Spleen (tissue), 11 donors: ENCODE measurements at regions not wholly inside any gene's neighbourhood (a gene's known extent, or its start where the extent isn't known, plus 50 kb on each side); places are given as distances from the start of the nearest gene placed in this dataset.

Experiments
- DNase-seq: peaks from one replicate; pipeline ENCODE4 v3.0.0-alpha.2; 2020
- H3K27ac ChIP-seq, 8 donors: fragments of 200-600 bp; sonication (generic) in 7 of 8; 1 replicate in 4 of 8; 2 replicates in 4 of 8; pipeline versions ENCODE4 v1.5.0 to v1.8.0; 2016 to 2021; ENCODE audit warnings: inconsistent platforms in 4 of 8, mild to moderate bottlenecking in 4 of 8, moderate library complexity in 1 of 8
- H3K27me3 ChIP-seq, 7 donors: fragments of 200-600 bp; sonication (generic) in 6 of 7; replicated peaks in 1 of 7; 1 replicate in 4 of 7; 2 replicates in 3 of 7; pipeline versions ENCODE4 v1.5.0 to v1.8.0; 2016 to 2021; ENCODE audit warnings: inconsistent platforms in 3 of 7, mild to moderate bottlenecking in 1 of 7
- H3K36me3 ChIP-seq, 6 donors: fragments of 200-600 bp; sonication (generic) in 5 of 6; 1 replicate in 4 of 6; 2 replicates in 2 of 6; pipeline versions ENCODE4 v1.5.0 to v1.8.0; 2016 to 2021; ENCODE audit warnings: inconsistent platforms in 2 of 6
- H3K4me1 ChIP-seq, 6 donors: fragments of 200-600 bp; sonication (generic) in 5 of 6; 1 replicate in 3 of 6; 2 replicates in 3 of 6; pipeline versions ENCODE4 v1.5.0 to v1.8.0; 2016 to 2021; ENCODE audit warnings: inconsistent platforms in 3 of 6
- H3K4me3 ChIP-seq, 8 donors: fragments of 200-600 bp; sonication (generic) in 7 of 8; 1 replicate in 4 of 8; 2 replicates in 4 of 8; pipeline versions ENCODE4 v1.5.0 to v1.8.0; 2016 to 2021; ENCODE audit warnings: inconsistent platforms in 4 of 8, mild to moderate bottlenecking in 4 of 8, moderate library complexity in 2 of 8
- H3K9me3 ChIP-seq, 8 donors: fragments of 200-600 bp; sonication (generic) in 7 of 8; 1 replicate in 4 of 8; 2 replicates in 4 of 8; pipeline versions ENCODE4 v1.5.0 to v1.8.0; 2016 to 2021; ENCODE audit warnings: inconsistent platforms in 4 of 8
- POLR2A ChIP-seq, 3 donors: fragments of 450-650 bp; IDR thresholded peaks; one replicate each; pipeline ENCODE4 v1.5.1; 2017; ENCODE audit warnings: antibody characterized with exemption in 3 of 3, mild to moderate bottlenecking in 1 of 3
- POLR2AphosphoS5 ChIP-seq, 3 donors: sonication (generic); formaldehyde crosslinking; IDR thresholded peaks; one replicate each; pipeline ENCODE4 v1.5.1; 2017; ENCODE audit warnings: antibody characterized with exemption in 3 of 3
- WGBS, 5 donors: extraction: QIAGEN DNeasy Blood & Tissue Kit in 3 of 5; methylation state at CpG; one replicate each; pipeline versions ENCODE4 v1.1.5 to v1.1.7; 2013 to 2018; 5-methylcytosine and 5-hydroxymethylcytosine counted together
- intact Hi-C: fragments of 100-400 bp; cut with DNase I; formaldehyde crosslinking; loops from one replicate; pipeline ENCODE4 v1.15.0; 2023; ENCODE audit warnings: low total_unique reads
- TF ChIP-seq, protein P1 (sequence below), 11 experiments: fragments of 200-600 bp in 7 of 11; fragments of 450-650 bp in 4 of 11; sonication (generic) in 4 of 11; IDR thresholded peaks in 8 of 11; conservative IDR thresholded peaks in 3 of 11; 1 replicate in 7 of 11; 2 replicates in 4 of 11; pipeline versions ENCODE4 v1.4.0 to v1.8.0; 2016 to 2021; ENCODE audit warnings: antibody characterized with exemption in 11 of 11, inconsistent platforms in 4 of 11, mild to moderate bottlenecking in 1 of 11
- donor health status: healthy with polysubstance abuse.
- donor health status: DM: no; HTN: no; CAD: no; lungs with moderate emphysema.
- donor health status: DM: no; HTN: no; CAD: no.
- donor health status: Bipolar disorder and iron deficiency.
- donor health status: healthy.
- donor health status: DM: no; HTN: no; CAD: no.
- donor health status: DM: yes; HTN: yes; CAD: no.

DNA sequence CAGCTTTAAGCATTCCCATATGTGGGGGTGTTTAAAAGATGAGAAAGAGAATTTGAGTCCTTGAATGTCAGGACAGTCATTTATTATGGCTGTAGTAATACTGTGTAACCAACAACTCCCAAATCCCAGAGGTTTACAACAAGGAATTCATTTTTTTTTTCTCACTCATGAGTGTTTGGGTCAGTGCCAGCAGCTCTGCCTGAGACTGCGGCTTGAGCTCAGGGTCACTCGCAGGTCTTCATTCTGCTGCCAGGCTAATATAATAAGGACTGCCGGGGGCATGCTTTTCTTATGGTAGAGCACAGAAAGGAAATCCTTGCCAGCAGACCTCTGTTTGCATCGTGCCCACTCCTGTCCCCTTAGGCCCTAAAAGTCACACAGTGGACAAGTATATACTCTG is 277.9 kb upstream of the LMCD1 start:
- H3K36me3 ChIP-seq, result no peaks in the 10 kb centered on the region
- TF ChIP-seq POLR2AphosphoS5 (IDR thresholded peaks at IDR 0.05) (no peak), POLR2A (IDR thresholded peaks at IDR 0.05) (no peak)
- TF ChIP-seq, protein P1, sequence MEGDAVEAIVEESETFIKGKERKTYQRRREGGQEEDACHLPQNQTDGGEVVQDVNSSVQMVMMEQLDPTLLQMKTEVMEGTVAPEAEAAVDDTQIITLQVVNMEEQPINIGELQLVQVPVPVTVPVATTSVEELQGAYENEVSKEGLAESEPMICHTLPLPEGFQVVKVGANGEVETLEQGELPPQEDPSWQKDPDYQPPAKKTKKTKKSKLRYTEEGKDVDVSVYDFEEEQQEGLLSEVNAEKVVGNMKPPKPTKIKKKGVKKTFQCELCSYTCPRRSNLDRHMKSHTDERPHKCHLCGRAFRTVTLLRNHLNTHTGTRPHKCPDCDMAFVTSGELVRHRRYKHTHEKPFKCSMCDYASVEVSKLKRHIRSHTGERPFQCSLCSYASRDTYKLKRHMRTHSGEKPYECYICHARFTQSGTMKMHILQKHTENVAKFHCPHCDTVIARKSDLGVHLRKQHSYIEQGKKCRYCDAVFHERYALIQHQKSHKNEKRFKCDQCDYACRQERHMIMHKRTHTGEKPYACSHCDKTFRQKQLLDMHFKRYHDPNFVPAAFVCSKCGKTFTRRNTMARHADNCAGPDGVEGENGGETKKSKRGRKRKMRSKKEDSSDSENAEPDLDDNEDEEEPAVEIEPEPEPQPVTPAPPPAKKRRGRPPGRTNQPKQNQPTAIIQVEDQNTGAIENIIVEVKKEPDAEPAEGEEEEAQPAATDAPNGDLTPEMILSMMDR (IDR thresholded peaks at IDR 0.05 in 8 of 11, conservative IDR thresholded peaks at IDR 0.05 in 3 of 11), result no peak
- H3K27ac ChIP-seq, result no peak overlapping the region
- H3K27me3 ChIP-seq, result no peaks in the 10 kb centered on the region
- 36 to 74% (median 64%) methylated on average over 4 of the region's 4 CpGs for WGBS, 5 donors
- no peak for DNase-seq
- intact Hi-C loops, result no loop called here
- no peaks in the 10 kb centered on the region for H3K4me1 ChIP-seq
- H3K9me3 ChIP-seq, result no peaks in the 10 kb centered on the region
- H3K4me3 ChIP-seq, result no peak overlapping the region

DNA sequence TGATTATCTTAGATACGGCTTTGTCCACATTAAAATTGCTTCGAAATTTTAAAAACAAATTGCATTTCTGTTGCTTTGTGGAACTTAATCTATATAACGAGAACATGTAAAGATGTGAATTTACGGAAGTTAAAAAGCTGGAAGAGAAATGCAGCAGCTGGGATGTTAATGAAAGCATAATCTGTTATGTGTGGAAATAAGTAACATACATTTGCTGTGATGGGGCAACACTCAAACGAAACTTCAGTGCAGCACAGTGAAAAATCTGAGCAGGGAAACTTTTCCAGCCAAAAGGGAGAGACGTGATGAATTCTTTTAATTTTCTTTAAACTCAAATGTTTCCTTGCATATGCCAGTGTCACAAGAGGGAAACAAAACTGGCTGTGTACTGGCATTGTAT is 276.7 kb upstream of the LMCD1 start:
- H3K4me3 ChIP-seq, result no peak overlapping the region
- no peak for DNase-seq
- intact Hi-C loops, result no loop called here
- H3K27me3 ChIP-seq, result no peaks in the 10 kb centered on the region
- H3K9me3 ChIP-seq, result no peaks in the 10 kb centered on the region
- H3K27ac ChIP-seq, result no peak overlapping the region
- WGBS, 5 donors, result 86 to 96% (median 89%) methylated on average over 6 of the region's 6 CpGs
- H3K36me3 ChIP-seq, result no peaks in the 10 kb centered on the region
- TF ChIP-seq, protein P1 (IDR thresholded peaks at IDR 0.05 in 8 of 11, conservative IDR thresholded peaks at IDR 0.05 in 3 of 11), result no peak
- TF ChIP-seq POLR2AphosphoS5 (IDR thresholded peaks at IDR 0.05), result no peak
- TF ChIP-seq POLR2A (IDR thresholded peaks at IDR 0.05), result no peak
- no peaks in the 10 kb centered on the region for H3K4me1 ChIP-seq

DNA sequence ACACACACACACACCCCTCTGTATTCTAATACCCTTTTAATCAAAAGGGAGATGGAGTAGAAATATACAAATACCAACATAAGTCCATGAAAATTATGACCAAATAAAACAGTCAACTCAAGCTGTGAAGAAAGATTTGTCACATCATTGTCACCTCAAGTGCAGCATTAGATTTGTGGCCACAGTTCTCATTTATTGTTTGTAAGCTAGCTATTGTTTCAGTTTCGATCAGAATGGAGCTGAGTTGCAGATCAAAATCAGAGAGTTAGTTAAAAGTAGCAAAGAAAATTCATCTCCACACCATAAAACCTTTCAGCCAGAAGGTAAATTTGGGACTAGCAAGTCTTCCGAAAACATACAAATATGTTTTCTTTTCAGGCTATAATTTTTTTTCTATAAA is 267.7 kb upstream of the LMCD1 start:
- Histone ChIP-seq H3K27me3 (no peaks in the 10 kb centered on the region), H3K4me1 (no peaks in the 10 kb centered on the region), H3K36me3 (no peaks in the 10 kb centered on the region), H3K4me3 (no peak overlapping the region), H3K27ac (no peak overlapping the region), H3K9me3 (no peaks in the 10 kb centered on the region)
- TF ChIP-seq POLR2AphosphoS5 (IDR thresholded peaks at IDR 0.05), result no peak
- TF ChIP-seq, protein P1 (IDR thresholded peaks at IDR 0.05 in 8 of 11, conservative IDR thresholded peaks at IDR 0.05 in 3 of 11), result no peak
- no peak for TF ChIP-seq POLR2A (IDR thresholded peaks at IDR 0.05)
- DNase-seq, result no peak
- intact Hi-C loops, result no loop called here
- 82 to 89% (median 86%) methylated on average over 2 of the region's 2 CpGs for WGBS, 5 donors

DNA sequence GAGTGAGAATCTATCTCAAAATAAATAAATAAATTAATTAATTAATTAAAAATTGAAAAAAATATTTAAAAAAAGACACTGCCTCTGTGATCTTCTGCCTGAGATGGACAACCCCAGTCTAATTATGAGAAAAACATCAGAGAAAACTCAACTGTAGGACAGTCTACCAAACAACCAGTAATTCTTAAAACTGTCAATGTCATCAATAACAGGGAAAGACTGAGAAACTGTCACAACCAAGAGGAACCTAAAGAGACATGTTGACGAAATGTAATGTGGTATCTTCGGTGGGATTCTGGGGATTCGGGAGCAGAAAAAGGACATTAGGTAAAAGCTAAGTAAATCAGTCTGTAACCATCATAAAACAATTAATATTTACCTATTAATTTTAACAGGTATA is 265.4 kb upstream of the LMCD1 start:
- H3K27me3 ChIP-seq, result no peaks in the 10 kb centered on the region
- no peaks in the 10 kb centered on the region for H3K36me3 ChIP-seq
- no peaks in the 10 kb centered on the region for H3K4me1 ChIP-seq
- H3K9me3 ChIP-seq, result peaks cover 0 to under 1% (median 0%) of the 10 kb centered on the region in 8 donors
- no peak overlapping the region for H3K4me3 ChIP-seq
- intact Hi-C loops, result no loop called here
- H3K27ac ChIP-seq, result no peak overlapping the region
- DNase-seq, result no peak
- 66 to 93% (median 78%) methylated on average over 3 of the region's 3 CpGs for WGBS, 5 donors
- TF ChIP-seq POLR2A (IDR thresholded peaks at IDR 0.05) (no peak), POLR2AphosphoS5 (IDR thresholded peaks at IDR 0.05) (no peak)
- TF ChIP-seq, protein P1 (IDR thresholded peaks at IDR 0.05 in 8 of 11, conservative IDR thresholded peaks at IDR 0.05 in 3 of 11), result no peak
